Upper lobe of left lung (tissue), 4 donors: ENCODE measurements at regions not wholly inside any gene's neighbourhood (a gene's known extent, or its start where the extent isn't known, plus 50 kb on each side); places are given as distances from the start of the nearest gene placed in this dataset.

Experiments used
- EP300 ChIP-seq, 4 donors: sonication (generic); formaldehyde crosslinking; IDR thresholded peaks; one replicate each; pipeline ENCODE4 v1.5.1; 2017; ENCODE audit warnings: antibody characterized with exemption in 4 of 4, control low read depth in 2 of 4
- POLR2A ChIP-seq, 4 donors: fragments of 450-650 bp; IDR thresholded peaks; one replicate each; pipeline ENCODE4 v1.5.1; 2016 to 2017; ENCODE audit warnings: antibody characterized with exemption in 4 of 4, mild to moderate bottlenecking in 2 of 4
- POLR2AphosphoS5 ChIP-seq, 2 donors: sonication (generic); formaldehyde crosslinking; IDR thresholded peaks; one replicate each; pipeline ENCODE4 v1.5.1; 2017; ENCODE audit warnings: antibody characterized with exemption in 2 of 2
- TF ChIP-seq, protein P1 (sequence below), 6 experiments: fragments of 450-650 bp in 4 of 6; fragments of 200-600 bp in 2 of 6; sonication (generic) in 2 of 6; IDR thresholded peaks; one replicate each; pipeline ENCODE4 v1.5.1; 2016 to 2019; ENCODE audit warnings: antibody characterized with exemption in 6 of 6

DNA sequence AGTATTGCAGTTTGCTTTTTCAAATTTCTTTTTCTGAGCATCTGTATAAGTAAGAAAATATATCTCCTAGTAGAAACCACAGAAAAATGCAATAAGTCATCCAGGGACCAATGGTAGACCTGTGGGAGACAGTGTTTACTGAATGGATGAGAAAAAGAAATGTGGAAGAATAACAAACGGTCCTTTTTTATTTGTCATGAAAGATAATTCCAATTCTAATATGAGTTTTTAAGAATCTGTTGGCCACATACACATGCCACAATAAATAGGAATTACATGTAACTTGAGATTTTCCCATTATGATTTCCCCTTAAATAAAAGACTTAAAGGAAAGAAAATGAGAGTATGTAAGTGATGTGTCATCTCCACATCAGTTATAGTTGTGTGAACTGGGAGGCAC, 107.7 kb upstream of the RAB27B start:
- TF ChIP-seq, protein P1, sequence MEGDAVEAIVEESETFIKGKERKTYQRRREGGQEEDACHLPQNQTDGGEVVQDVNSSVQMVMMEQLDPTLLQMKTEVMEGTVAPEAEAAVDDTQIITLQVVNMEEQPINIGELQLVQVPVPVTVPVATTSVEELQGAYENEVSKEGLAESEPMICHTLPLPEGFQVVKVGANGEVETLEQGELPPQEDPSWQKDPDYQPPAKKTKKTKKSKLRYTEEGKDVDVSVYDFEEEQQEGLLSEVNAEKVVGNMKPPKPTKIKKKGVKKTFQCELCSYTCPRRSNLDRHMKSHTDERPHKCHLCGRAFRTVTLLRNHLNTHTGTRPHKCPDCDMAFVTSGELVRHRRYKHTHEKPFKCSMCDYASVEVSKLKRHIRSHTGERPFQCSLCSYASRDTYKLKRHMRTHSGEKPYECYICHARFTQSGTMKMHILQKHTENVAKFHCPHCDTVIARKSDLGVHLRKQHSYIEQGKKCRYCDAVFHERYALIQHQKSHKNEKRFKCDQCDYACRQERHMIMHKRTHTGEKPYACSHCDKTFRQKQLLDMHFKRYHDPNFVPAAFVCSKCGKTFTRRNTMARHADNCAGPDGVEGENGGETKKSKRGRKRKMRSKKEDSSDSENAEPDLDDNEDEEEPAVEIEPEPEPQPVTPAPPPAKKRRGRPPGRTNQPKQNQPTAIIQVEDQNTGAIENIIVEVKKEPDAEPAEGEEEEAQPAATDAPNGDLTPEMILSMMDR (IDR thresholded peaks at IDR 0.05) = no peak
- TF ChIP-seq POLR2A (IDR thresholded peaks at IDR 0.05) (no peak), POLR2AphosphoS5 (IDR thresholded peaks at IDR 0.05) (no peak), EP300 (IDR thresholded peaks at IDR 0.05) (no peak)
